Calu3 (cell line): ENCODE measurements at regions not wholly inside any gene's neighbourhood (a gene's known extent, or its start where the extent isn't known, plus 50 kb on each side); places are given as distances from the start of the nearest gene placed in this dataset.

ENCODE experiments used
- BruUV-seq: library from RNA; stranded (reverse); fragments of 400-500 nt; replicated peaks from 2 replicates; lab custom pipeline; 2021; lab: Mats Ljungman, UMichigan
- CTCF ChIA-PET: fragments of 300-600 bp; sonication (Branson Sonifier 250); formaldehyde crosslinking; loops from one replicate; lab custom pipeline; 2022; ENCODE audit warnings: antibody characterized with exemption; lab: Charles Lee
- DNase-seq: peaks from one replicate; pipeline ENCODE4 v3.0.0; 2022
- H3K27ac Mint-ChIP-seq: one replicate; pipeline ENCODE4 v1.8.0; 2022; ENCODE audit warnings: mixed read lengths; ENCODE audit not compliant: unreplicated experiment
- H3K27me3 Mint-ChIP-seq: one replicate; pipeline ENCODE4 v1.8.0; 2022; ENCODE audit warnings: mixed read lengths; ENCODE audit not compliant: unreplicated experiment
- H3K36me3 Mint-ChIP-seq: one replicate; pipeline ENCODE4 v1.8.0; 2022; ENCODE audit warnings: mild to moderate bottlenecking, moderate library complexity, mixed read lengths; ENCODE audit not compliant: insufficient read depth, unreplicated experiment
- H3K4me1 Mint-ChIP-seq: one replicate; pipeline ENCODE4 v1.8.0; 2022; ENCODE audit warnings: mild to moderate bottlenecking, low read depth, mixed read lengths; ENCODE audit not compliant: unreplicated experiment
- H3K4me3 Mint-ChIP-seq: one replicate; pipeline ENCODE4 v1.8.0; 2022; ENCODE audit warnings: mild to moderate bottlenecking, low read depth, moderate library complexity, mixed read lengths; ENCODE audit not compliant: unreplicated experiment
- H3K9me3 Mint-ChIP-seq: one replicate; pipeline ENCODE4 v1.8.0; 2022; ENCODE audit warnings: low read depth, mixed read lengths; ENCODE audit not compliant: unreplicated experiment
- intact Hi-C: fragments of 100-400 bp; cut with micrococcal nuclease; formaldehyde crosslinking; loops from one replicate; pipeline ENCODE4 v1.10.0; 2022; ENCODE audit not compliant: unreplicated experiment
- TF ChIP-seq, protein P1 (sequence below): fragments of 200-600 bp; IDR thresholded peaks from one replicate; pipeline ENCODE4 v1.8.0; 2022; ENCODE audit warnings: antibody characterized with exemption; ENCODE audit not compliant: unreplicated experiment

DNA sequence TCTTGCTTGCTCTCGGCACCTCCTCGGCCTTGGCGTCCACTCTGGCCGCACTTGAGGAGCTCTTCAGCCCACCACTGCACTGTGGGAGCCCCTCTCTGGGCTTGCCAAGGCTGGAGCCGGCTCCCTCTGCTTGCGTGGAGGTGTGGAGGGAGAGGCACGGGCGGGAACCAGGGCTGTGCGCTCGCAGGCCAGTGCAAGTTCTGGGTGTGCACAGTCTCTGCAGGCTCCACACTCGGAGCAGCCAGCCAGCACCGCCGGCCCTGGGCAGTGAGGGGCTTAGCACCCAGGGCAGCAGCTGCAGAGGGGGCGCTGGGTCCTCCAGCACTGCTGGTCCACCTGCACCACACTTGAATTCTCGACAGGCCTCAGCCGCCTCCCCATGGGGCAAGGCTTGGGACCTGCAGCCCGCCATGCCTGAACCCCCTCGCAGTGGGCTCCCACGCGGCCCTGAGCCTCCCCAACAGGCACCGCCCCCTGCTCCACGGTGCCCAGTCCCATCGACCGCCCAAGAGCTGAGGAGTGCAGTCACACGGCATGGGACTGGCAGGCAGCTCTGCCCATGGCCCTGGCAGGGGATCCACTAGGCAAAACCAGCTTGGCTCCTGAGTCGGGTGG, 411.2 kb upstream of the CHAC2 start:
- Mint-ChIP-seq H3K4me1 (no peaks in the 10 kb centered on the region), H3K27ac (no peak overlapping the region), H3K9me3 (peaks cover 3% of the 10 kb centered on the region), H3K27me3 (no peaks in the 10 kb centered on the region), H3K4me3 (no peak overlapping the region), H3K36me3 (no peaks in the 10 kb centered on the region)
- no TSS peak for BruUV-seq
- CTCF ChIA-PET = no interaction called here
- intact Hi-C loops = no loop called here
- DNase-seq = no peak
- TF ChIP-seq, protein P1, sequence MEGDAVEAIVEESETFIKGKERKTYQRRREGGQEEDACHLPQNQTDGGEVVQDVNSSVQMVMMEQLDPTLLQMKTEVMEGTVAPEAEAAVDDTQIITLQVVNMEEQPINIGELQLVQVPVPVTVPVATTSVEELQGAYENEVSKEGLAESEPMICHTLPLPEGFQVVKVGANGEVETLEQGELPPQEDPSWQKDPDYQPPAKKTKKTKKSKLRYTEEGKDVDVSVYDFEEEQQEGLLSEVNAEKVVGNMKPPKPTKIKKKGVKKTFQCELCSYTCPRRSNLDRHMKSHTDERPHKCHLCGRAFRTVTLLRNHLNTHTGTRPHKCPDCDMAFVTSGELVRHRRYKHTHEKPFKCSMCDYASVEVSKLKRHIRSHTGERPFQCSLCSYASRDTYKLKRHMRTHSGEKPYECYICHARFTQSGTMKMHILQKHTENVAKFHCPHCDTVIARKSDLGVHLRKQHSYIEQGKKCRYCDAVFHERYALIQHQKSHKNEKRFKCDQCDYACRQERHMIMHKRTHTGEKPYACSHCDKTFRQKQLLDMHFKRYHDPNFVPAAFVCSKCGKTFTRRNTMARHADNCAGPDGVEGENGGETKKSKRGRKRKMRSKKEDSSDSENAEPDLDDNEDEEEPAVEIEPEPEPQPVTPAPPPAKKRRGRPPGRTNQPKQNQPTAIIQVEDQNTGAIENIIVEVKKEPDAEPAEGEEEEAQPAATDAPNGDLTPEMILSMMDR = no peak

DNA sequence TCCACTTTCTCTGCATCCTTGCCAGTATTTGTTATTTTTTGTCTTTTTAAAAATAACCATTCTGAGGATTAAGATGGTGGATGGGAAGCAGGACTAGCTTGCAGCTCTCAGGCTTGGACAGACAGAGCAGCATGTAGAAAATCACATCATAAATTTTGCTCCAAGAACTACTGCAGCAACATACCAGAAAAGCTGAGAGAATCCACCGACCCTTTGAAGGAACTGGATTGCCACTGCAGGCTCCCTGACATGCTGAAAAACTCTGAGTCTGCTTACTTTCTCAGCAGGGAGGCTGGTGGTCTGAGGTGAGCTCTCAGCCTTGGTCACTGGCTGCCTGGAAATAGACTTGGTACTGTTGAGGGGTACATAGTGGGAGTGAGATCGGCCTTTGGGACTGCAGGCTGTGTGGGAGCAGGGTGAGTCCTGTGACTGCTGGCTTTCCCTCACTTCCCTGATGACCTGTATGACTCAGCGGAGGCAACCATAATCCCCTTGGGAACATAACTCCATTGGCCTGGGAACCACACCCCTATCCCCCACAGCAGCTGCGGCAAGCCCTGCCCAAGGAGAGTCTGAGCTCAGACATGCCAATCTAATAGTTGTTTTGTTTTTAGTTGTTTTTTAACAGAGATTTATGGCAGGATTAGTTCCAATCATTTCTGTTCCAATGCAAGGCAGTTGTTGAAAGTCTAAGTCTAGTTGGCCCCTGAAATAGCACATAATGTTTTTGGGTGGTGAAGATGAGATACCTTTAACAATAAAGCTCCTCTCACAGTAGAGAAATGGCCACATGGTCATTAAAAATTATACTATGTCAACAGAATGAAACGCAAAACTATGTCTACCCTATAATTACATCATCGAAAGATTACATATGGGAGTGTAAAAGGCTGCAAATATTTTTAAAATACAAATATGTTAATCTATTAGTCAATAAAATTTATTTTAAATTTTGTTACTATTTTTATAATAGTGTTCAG, 414.2 kb upstream of the CHAC2 start:
- intact Hi-C loops = no loop called here
- DNase-seq = peak; percentile 61
- Mint-ChIP-seq H3K4me3 (peak overlapping the region; percentile 27), H3K36me3 (no peaks in the 10 kb centered on the region), H3K4me1 (no peaks in the 10 kb centered on the region), H3K9me3 (peaks cover 5% of the 10 kb centered on the region), H3K27me3 (no peaks in the 10 kb centered on the region), H3K27ac (peak overlapping the region; percentile 90)
- TF ChIP-seq, protein P1 = no peak
- CTCF ChIA-PET = no interaction called here
- no TSS peak for BruUV-seq

DNA sequence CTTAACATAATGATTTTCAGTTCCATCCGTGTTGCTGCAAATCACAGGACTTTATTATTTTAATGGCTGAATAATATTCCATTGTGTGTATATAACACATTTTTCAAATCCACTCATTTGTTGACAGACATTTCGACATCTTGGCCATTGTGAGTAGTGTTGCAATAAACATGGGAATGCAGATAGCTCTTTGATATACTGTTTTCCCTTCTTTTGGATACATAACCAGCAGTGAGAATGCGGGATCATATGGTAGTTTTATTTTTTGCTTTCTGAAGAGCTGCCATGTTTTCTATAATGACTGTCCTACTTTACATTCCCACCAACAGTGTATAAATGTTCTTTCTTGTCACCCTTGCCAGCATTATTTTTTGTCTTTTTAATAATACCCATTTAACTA, 420.3 kb upstream of the CHAC2 start:
- BruUV-seq = no TSS peak
- no peaks in the 10 kb centered on the region for H3K27me3 Mint-ChIP-seq
- intact Hi-C loops = no loop called here
- DNase-seq = no peak
- H3K36me3 Mint-ChIP-seq = no peaks in the 10 kb centered on the region
- no peak overlapping the region for H3K27ac Mint-ChIP-seq
- H3K9me3 Mint-ChIP-seq = peaks cover 2% of the 10 kb centered on the region
- H3K4me1 Mint-ChIP-seq = no peaks in the 10 kb centered on the region
- no peak overlapping the region for H3K4me3 Mint-ChIP-seq
- CTCF ChIA-PET = no interaction called here
- TF ChIP-seq, protein P1 = no peak

DNA sequence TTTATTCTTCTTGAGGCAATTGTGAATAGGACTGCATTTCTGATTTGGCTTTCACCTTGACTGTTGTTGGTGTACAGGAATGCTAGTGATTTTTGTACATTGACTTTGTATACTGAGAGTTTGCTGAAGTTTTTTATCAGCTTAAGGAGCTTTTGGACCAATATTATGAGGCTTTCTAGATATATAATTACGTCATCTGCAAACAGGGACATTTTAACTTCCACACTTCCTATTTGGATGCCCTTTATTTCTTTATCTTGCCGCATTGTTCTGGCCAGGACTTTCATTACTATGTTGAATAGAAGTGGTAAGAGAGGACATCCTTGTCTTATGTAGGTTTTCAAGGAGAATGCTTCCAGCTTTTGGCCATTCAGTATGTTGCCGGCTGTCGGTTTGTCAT, 425.4 kb upstream of the CHAC2 start:
- TF ChIP-seq, protein P1 = no peak
- Mint-ChIP-seq H3K4me1 (no peaks in the 10 kb centered on the region), H3K27ac (no peak overlapping the region), H3K27me3 (no peaks in the 10 kb centered on the region), H3K9me3 (peaks cover 2% of the 10 kb centered on the region), H3K36me3 (no peaks in the 10 kb centered on the region), H3K4me3 (no peak overlapping the region)
- CTCF ChIA-PET = no interaction called here
- no peak for DNase-seq
- BruUV-seq = no TSS peak
- intact Hi-C loops = no loop called here
